Fibroblast of pulmonary artery (primary cell): ENCODE measurements at regions not wholly inside any gene's neighbourhood (a gene's known extent, or its start where the extent isn't known, plus 50 kb on each side); places are given as distances from the start of the nearest gene placed in this dataset.

Experiments
- DNase-seq: peaks from one replicate; pipeline ENCODE4 v3.0.0-alpha.2; 2010; ENCODE audit warnings: low read depth
- H3K4me3 ChIP-seq: replicated peaks from 2 replicates; pipeline ENCODE4 v1.5.1; 2011; ENCODE audit warnings: low read depth, mild to moderate bottlenecking, control low read depth, low read length, moderate library complexity
- CTCF ChIP-seq: IDR thresholded peaks from 2 replicates; pipeline ENCODE4 v1.5.1; 2011; ENCODE audit warnings: mild to moderate bottlenecking, control low read depth, low read length, inconsistent platforms; ENCODE audit errors: missing control alignments

DNA sequence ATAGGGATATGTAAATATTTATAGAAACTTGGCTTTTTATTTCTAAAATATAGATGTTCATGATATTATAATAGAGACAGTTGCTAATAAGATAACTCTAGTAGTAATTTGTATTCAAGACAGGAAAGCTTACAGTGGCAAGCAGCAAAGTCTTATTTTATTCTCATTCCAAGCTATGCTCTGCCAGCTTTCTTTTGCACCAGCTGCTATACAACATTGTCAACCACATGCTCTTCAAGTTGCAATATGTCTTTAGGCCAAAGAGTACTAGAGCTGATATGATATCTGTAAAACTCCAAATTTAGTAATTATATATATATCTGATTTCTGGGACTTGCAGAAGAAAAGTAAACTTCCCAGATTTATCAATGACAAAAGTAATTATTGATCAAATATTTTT is 350.1 kb downstream of the HGF start:
- no peak for TF ChIP-seq CTCF
- DNase-seq, result no peak
- H3K4me3 ChIP-seq, result no peak overlapping the region

GRCh38 chr7:81416659-81417058 is 353.2 kb downstream of the HGF start:
- DNase-seq, result no peak
- TF ChIP-seq CTCF, result no peak
- H3K4me3 ChIP-seq, result no peak overlapping the region

DNA sequence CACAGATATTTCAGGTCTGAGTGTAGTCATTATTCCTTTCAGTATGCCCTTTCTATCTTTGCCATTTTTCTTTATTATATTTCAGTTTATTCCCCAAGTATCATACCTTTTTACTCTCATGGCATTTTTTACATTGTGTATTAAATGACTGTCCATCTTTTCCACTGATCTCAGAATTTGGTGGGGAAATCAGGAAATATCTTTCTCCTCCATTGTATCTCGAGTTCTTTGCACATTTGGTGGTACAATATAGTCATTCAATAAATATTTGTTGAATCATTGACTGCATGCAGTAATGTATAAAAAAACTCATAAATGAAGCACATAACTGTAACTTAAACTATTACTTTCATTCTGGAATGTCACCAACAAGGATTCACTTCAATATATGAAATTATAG is 354.7 kb downstream of the HGF start:
- TF ChIP-seq CTCF, result no peak
- H3K4me3 ChIP-seq, result no peak overlapping the region
- peak; percentile 21 for DNase-seq

DNA sequence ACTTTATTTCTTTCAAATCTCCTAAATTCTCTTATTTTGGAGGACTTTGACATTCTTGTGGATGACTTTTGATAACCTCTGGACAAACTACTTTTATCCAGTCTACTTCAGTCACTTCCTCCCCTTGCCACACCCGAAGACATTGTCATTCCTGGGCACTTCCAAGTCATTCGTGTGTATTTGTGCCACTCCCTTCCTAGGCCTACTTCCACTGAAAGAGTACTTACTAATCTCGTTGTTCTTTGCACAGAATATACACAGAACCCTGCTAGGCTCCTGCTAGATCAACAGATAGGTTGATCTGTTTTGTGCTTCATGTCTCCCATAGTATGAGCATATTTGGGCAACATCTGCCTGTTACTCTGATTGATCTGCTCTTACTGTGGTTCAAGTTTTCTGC is 355.4 kb downstream of the HGF start:
- H3K4me3 ChIP-seq, result no peak overlapping the region
- no peak for DNase-seq
- no peak for TF ChIP-seq CTCF

DNA sequence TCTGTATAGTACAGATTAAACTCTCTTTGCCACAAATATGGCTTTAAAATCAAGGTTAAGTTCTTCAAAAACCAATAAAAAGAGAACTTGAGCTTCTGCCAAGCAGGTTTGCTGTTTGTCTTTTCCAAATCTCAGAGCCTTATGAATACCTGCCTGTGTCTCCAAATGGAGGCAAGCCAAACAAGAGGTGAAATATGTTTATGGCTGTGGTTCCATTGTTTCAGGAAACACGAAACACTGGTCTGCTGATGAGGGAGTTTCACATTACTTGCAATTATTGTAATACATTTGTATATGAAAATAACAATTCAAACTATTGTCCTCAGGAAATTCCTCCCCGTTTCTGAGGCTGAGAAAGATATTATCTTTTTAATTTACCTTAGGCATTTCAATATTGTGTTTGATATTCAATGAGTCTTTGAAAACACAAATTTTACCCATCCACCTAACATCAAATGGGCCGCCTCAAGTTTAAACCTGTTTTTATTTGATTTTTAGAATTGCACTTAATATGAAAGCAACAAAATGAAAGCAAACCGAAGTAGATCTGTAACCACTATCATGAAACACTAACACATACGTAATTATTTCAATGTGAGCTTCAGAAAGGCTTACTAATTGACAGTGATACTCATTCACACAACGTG is 359.3 kb downstream of the HGF start:
- no peak for TF ChIP-seq CTCF
- no peak for DNase-seq

DNA sequence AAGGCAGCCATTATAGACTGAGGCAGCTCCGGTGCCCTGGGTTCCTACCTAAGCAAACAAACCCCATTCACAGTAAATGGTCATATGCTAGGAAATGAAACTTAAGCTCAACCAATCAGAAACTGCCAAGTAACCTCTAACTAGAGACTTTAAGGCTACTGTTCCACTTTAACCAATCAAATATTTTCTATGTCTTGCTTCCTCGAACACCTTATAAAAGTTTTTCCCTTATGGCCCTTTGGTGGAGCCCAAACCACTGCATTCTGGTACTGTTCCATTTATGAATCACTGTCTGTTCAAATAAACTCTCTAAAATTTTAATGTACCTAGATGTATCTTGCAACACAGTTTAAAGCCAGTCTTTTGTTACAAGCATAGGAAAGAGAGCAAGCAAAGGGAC is 361.1 kb downstream of the HGF start:
- TF ChIP-seq CTCF, result no peak

More for the DNA sequence above, 359.3 kb downstream of the HGF start:
- no peak overlapping the region for H3K4me3 ChIP-seq

GRCh38 chr7:81407094-81407493 is 362.8 kb downstream of the HGF start:
- H3K4me3 ChIP-seq, result no peak overlapping the region
- no peak for DNase-seq
- TF ChIP-seq CTCF, result no peak

More for the DNA sequence above, 361.1 kb downstream of the HGF start:
- H3K4me3 ChIP-seq, result no peak overlapping the region
- DNase-seq, result no peak
